ENCODE measurements at regions not wholly inside any gene's neighbourhood (a gene's known extent, or its start where the extent isn't known, plus 50 kb on each side); places are given as distances from the start of the nearest gene placed in this dataset.

GRCh38 chr14:100399052-100399849 lies 76.1 kb downstream of the SLC25A47 start:
- H3K4me1 ChIP-seq (ENCODE audit: insufficient read depth): peaks cover 5% of the 10 kb centered on the region
- no peaks in the 10 kb centered on the region for H4K20me1 ChIP-seq (ENCODE audit: insufficient read depth, poor library complexity, severe bottlenecking)
- DNase-seq (ENCODE audit: low spot score): no peak
- no peaks in the 10 kb centered on the region for H3K27me3 ChIP-seq
- no peaks in the 10 kb centered on the region for H3K9me3 ChIP-seq (ENCODE audit: low read depth)
- H3K9me2 ChIP-seq (replicated peaks; ENCODE audit: insufficient read depth): no peaks in the 10 kb centered on the region
- no peaks in the 10 kb centered on the region for H3K36me3 ChIP-seq (replicated peaks; ENCODE audit: insufficient read depth, low read depth)
- 75% methylated on average over 13 of the region's 13 CpGs for WGBS (ENCODE audit: low lambda C conversion rate, missing lambda C conversion rate)
- no peak overlapping the region for H2AFZ ChIP-seq
- H3K4me3 ChIP-seq: no peak overlapping the region
- peaks cover 74% of the 10 kb centered on the region for H3K79me2 ChIP-seq
- H3K4me2 ChIP-seq: no peak overlapping the region
- H3K27ac ChIP-seq: peak overlapping the region; percentile 59
- TF ChIP-seq EZH2 (IDR thresholded peaks at IDR 0.05; ENCODE audit: borderline replicate concordance): no peak
- no peak for TF ChIP-seq CTCF (IDR thresholded peaks at IDR 0.05; ENCODE audit: poor library complexity)
- TF ChIP-seq EZH2phosphoT487 (IDR thresholded peaks at IDR 0.05; ENCODE audit: low read depth, severe bottlenecking, unreplicated experiment): no peak

DNA sequence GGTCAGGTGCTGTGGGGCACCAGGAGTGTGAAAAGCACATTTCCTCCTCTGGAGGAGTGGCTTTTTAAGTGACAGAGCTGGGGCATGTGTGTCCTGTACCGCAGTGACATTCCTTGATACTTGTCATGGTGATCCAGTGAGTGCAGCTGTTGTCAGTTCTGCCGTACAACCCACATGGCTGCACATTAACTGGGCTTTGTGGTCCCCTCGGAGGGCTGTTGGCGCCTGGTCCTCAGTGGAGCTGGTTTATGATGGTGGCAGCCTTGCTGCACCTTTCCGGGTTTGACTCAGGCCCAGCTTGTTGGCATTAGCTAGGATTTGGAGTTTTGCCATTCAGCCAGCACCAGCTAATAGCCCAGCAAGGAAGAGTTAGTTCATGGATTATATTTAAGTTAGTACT lies 77.0 kb downstream of the SLC25A47 start:
- DNase-seq (ENCODE audit: low spot score): no peak
- no peak overlapping the region for H3K27ac ChIP-seq
- 82% methylated on average over 5 of the region's 5 CpGs for WGBS (ENCODE audit: low lambda C conversion rate, missing lambda C conversion rate)

DNA sequence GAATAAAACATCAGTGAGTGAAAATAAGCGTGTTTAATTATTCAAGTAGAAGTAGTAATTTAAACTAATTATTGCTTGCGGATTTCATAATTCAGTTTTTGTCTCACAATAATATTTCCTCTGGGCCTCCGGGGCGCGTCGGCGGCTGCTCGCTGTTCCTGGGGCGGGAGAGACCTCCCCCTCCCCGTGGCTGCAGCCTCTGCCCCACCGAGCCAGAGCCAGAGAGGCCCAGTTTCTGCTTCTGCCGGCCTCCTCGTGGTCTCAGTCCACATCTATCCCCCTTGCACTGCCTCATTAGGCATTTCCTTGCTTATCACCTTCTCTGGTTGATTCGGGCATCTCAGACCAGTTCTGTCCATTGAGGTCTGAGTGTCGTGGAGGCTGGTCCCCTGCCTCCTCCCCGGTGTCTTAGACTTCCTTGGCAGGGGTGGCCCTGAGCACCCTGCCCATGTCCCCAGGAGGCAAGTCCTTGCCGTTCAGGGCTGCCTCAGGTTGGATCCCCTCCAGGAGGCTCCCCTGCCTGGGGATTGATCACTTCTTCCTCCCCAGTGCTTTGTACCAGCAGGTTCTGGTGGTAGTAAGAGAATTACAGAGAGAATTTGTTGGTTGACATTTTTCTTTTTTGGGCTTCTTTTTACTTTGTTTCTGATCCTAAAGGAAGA lies 78.0 kb downstream of the SLC25A47 start:
- Histone ChIP-seq H3K4me3 (no peak overlapping the region), H3K27me3 (no peaks in the 10 kb centered on the region), H3K9me2 (replicated peaks; ENCODE audit: insufficient read depth) (no peaks in the 10 kb centered on the region), H3K36me3 (replicated peaks; ENCODE audit: insufficient read depth, low read depth) (no peaks in the 10 kb centered on the region), H3K4me2 (no peak overlapping the region), H3K27ac (no peak overlapping the region), H2AFZ (no peak overlapping the region), H3K9me3 (ENCODE audit: low read depth) (no peaks in the 10 kb centered on the region), H3K4me1 (ENCODE audit: insufficient read depth) (peaks cover 7% of the 10 kb centered on the region), H3K79me2 (peaks cover 69% of the 10 kb centered on the region), H4K20me1 (ENCODE audit: insufficient read depth, poor library complexity, severe bottlenecking) (no peaks in the 10 kb centered on the region)
- TF ChIP-seq EZH2phosphoT487 (IDR thresholded peaks at IDR 0.05; ENCODE audit: low read depth, severe bottlenecking, unreplicated experiment): no peak
- no peak for TF ChIP-seq CTCF (IDR thresholded peaks at IDR 0.05; ENCODE audit: poor library complexity)
- no peak for TF ChIP-seq EZH2 (IDR thresholded peaks at IDR 0.05; ENCODE audit: borderline replicate concordance)
- 94% methylated on average over 17 of the region's 17 CpGs for WGBS (ENCODE audit: low lambda C conversion rate, missing lambda C conversion rate)
- DNase-seq (ENCODE audit: low spot score): no peak

More for the DNA sequence above, 77.0 kb downstream of the SLC25A47 start:
- H2AFZ ChIP-seq: no peak overlapping the region
- H3K9me2 ChIP-seq (replicated peaks; ENCODE audit: insufficient read depth): no peaks in the 10 kb centered on the region
- no peaks in the 10 kb centered on the region for H4K20me1 ChIP-seq (ENCODE audit: insufficient read depth, poor library complexity, severe bottlenecking)
- H3K79me2 ChIP-seq: peaks cover 70% of the 10 kb centered on the region
- H3K4me2 ChIP-seq: no peak overlapping the region
- H3K36me3 ChIP-seq (replicated peaks; ENCODE audit: insufficient read depth, low read depth): no peaks in the 10 kb centered on the region
- H3K4me1 ChIP-seq (ENCODE audit: insufficient read depth): peaks cover 5% of the 10 kb centered on the region
- H3K4me3 ChIP-seq: no peak overlapping the region
- no peaks in the 10 kb centered on the region for H3K9me3 ChIP-seq (ENCODE audit: low read depth)
- H3K27me3 ChIP-seq: no peaks in the 10 kb centered on the region
- TF ChIP-seq EZH2phosphoT487 (IDR thresholded peaks at IDR 0.05; ENCODE audit: low read depth, severe bottlenecking, unreplicated experiment): no peak
- TF ChIP-seq CTCF (IDR thresholded peaks at IDR 0.05; ENCODE audit: poor library complexity): no peak
- TF ChIP-seq EZH2 (IDR thresholded peaks at IDR 0.05; ENCODE audit: borderline replicate concordance): no peak

All from hepatocyte (in vitro differentiated cells).